Stimulated activated CD4-positive, alpha-beta T cell treated with anti-CD3 and anti-CD28 coated beads, Interleukin-1b, Interleukin-23, amount 100 ng/mL, for 24 hours (primary cell): ENCODE measurements at regions not wholly inside any gene's neighbourhood (a gene's known extent, or its start where the extent isn't known, plus 50 kb on each side); places are given as distances from the start of the nearest gene placed in this dataset.
"Not testable (repeated sequence)": the region's sequence is repeated elsewhere in the genome, so short reads cannot be mapped to it uniquely, and the experiment has no call there.

Source experiments
- DNase-seq, 4 experiments: peaks; one replicate each; pipeline ENCODE4 v3.0.0-alpha.2; 2020; ENCODE audit warnings: low read depth in 4 of 4, low spot score in 1 of 4

DNA sequence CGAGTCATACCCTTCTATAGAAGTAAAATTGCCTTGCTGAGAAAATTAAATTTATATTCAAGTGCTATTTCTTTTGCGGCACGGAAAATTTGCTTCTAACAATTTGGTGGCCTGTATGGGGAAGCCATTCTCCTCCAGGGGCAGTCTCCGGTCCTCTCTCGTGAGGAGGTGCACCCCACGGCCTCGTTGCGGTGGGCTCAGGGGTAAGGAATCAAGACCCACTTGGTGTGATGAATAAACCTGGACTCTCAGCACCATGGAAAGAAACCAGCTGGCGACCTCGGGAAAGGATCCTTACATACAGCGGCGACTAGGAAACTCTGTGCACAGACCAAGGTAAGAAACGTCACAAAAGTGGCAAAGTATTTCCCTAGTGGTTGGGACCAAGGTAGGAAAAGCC is 252.9 kb downstream of the DPY19L2 start:
- no peak for DNase-seq

- DNase-seq = no peak
Measured at GRCh38 chr12:63410197-63410596, 258.1 kb downstream of the DPY19L2 start.

GRCh38 chr12:63406781-63407180 is 255.8 kb upstream of the AVPR1A start:
- no peak for DNase-seq

DNA sequence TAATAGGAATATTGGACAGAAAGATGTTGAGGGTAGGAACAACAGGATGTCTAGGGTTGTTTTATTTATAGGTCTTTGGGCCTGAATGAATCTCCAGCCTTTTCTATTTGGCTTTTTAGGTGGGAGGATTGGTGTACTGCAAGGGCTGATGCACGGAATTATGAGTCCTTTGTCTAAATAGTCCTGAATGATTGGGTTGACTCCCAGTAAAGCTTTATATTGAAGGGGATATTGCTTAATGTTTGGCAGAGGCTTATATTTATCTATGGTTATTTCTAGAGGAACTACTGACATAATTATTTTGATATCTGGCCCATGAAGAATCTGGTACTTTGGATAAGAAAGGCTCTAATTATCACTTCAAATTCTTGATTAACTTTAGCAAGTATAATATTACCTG is 253.6 kb upstream of the AVPR1A start:
- no peak for DNase-seq

- no peak for DNase-seq
Measured at GRCh38 chr12:63403256-63403655, 252.3 kb upstream of the AVPR1A start.

DNA sequence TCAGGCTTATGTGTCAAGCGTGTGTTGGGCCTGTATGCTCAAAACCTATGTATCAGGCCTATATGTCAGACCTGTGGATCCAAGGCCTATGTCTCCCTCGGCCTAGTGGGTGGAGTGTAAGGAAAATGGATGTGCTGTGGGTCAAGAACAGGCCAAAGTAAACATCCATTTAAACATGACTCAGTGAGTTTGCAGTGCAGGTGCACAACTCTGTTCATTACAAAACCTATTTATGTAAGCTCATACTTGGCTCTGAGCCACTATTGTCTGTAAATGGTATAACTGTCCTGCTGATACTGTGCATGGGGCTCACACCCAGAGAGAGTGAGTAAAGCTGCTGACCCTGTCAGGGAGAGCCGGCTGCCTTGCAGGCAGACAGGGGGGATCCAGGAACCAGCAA is 249.7 kb upstream of the AVPR1A start:
- no peak for DNase-seq

- no peak for DNase-seq
Measured at GRCh38 chr12:63400318-63400717, 249.3 kb upstream of the AVPR1A start.

GRCh38 chr12:63397807-63398206 is 246.8 kb upstream of the AVPR1A start:
- no peak for DNase-seq

- DNase-seq = no peak
Measured at GRCh38 chr12:63396135-63396534, 245.1 kb upstream of the AVPR1A start.

DNA sequence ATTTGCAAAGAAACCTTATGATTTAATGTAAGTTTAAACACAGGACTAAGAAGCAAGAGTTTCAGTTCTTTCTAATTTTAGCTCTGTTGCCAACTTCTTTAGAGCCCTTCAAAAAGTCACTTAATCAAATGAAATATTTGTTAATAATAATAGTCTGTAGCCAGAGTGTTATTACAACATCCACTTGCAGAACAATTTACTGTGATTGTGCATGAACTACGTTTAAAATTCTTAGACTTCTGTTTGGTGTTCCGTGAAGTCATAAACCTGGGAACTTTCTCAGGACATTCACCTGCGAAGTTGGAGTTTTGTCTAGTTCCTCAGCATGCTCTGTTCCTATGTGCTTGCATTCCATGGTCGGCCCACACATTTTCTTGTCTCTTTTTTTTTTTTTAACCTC is 244.0 kb upstream of the AVPR1A start:
- DNase-seq = no peak

DNA sequence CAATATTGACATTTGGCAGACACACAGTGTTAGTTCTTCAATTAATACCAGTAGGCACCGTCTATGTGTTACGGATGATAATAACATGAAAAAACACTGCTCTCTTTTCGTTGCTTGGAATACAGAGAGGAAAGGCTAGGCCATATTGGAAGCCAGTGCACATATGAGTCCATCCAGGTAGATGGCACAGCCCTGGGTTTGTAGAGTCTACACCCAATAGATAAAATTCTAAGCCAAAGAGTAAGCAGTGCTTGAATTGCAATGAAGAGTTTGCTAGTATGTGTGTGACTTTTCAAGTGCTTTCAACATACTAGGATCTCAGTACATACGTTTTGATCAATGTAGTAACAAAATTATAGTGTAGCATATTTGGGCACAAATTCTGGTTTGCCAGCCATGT is 243.3 kb upstream of the AVPR1A start:
- no peak for DNase-seq

- DNase-seq = no peak
Measured at GRCh38 chr12:63389211-63389610, 238.2 kb upstream of the AVPR1A start.

DNA sequence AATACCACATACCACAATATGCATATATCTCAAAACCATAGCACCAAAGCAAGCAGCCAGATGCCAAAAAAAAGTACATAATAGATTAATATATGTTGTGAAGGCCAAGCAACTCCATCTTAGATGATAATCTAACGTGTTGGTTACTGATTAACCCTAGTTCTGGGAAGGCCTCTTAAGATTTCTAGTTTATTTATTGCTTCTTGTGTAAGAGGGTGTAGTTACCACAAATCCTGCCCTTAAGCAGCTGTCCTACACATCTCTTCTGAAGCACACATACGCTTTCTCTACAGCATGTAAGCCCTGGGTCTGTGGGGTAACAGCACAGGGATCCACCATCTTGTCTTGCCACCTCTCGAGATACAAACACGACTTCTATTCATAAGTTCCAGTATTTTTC is 236.8 kb upstream of the AVPR1A start:
- DNase-seq = no peak

- no peak for DNase-seq
Measured at GRCh38 chr12:63382930-63383329, 231.9 kb upstream of the AVPR1A start.

DNA sequence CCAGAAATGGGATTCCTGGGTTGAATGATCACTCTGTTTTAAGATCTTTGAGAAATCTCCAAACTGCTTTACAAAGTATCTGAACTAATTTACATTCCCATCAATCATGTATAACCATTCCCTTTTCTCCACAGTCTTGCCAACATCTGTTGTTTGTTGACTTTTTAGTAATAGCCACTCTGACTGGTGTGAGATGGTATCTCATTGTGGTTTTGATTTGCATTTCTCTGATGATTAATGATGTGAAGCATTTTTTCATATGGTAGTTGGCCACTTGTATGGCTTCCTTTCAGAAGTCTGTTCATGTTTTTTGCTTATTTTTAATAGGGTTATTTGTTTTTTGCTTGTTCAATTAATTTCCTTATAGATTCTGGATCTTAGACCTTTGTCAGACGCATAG is 211.8 kb upstream of the AVPR1A start:
- DNase-seq = no peak

DNA sequence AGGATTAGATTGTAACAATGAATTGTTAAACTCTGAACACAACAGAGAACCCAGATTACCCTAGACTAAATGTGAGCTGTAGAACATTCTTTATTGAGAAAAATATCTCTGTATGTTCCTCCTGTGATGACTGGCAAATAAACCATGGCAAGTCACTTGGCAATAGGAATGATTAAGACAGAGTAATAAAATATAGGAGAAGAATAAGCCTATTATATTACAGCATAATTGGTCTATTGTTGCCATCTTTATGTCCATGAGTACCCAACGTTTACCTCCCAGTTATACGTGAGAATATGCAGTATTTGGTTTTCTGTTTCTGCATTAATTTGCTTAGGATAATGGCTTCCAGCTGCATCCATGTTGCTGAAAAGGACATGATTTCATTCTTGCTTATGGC is 211.2 kb upstream of the AVPR1A start:
- no peak for DNase-seq

DNA sequence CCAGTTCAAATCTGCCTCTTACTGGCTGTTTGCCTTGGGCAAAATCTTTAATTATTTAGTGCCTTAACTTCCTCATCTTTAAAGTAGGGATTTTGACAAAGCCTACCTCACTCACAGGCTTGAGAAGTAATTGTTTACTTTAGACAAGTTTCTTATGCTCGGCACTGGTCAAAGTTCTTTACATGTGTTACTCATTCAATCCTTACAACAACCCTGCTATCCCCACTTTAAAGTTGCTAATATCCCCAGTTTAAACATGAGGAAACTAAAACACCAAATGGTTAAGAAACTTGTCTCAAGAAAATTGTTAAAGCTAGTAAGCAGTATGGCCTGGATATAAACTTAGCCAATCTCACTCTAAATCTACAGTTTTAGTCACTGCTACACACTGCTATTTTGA is 204.0 kb upstream of the AVPR1A start:
- DNase-seq = no peak

- no peak for DNase-seq
Measured at GRCh38 chr12:63353559-63353958, 202.6 kb upstream of the AVPR1A start.

GRCh38 chr12:63351370-63351769 is 200.4 kb upstream of the AVPR1A start:
- DNase-seq = no peak

DNA sequence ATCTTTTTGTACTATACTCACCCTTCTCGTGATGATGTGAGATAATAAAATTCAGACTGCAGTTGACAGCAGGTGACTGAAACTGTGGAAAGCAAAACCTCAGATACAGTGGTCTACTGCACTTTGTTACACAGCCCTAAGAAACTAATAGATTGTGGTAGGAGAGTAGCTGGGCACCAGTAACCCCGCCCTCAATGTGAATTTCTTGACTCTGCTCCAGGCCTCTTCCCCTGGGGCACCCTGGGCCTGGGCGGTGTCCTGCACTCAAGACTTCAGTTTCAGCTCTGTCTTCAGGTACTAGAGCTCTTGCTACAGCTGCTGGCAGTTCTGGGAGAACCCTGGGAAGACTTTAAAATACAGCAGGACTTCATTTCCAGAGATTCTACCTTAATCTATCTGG is 197.6 kb upstream of the AVPR1A start:
- no peak for DNase-seq

GRCh38 chr12:63337158-63337557 is 186.2 kb upstream of the AVPR1A start:
- not testable (repeated sequence) for DNase-seq

GRCh38 chr12:63326260-63326659 is 175.3 kb upstream of the AVPR1A start:
- DNase-seq = no peak

GRCh38 chr12:63325757-63326156 is 174.8 kb upstream of the AVPR1A start:
- DNase-seq = no peak

DNA sequence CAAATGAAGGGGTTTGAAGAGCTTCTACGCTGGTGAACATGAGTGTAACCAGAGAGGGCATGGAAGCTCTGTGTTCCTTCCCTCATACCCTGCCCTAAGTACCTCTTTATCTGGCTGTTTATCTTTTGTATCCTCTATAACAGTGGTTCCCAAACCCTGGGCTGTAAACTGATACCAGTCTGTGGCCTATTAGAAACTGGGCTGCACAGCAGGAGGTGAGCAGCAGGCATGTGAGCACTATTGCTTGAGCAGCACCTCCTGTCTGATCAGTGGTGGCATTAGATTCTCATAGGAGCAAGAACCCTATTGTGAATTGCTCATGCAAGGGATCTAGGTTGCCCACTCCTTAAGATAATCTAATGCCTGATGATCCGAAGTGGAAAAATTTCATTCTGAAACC is 172.9 kb upstream of the AVPR1A start:
- no peak for DNase-seq
